NCI-H446 (cell line): ENCODE measurements at regions not wholly inside any gene's neighbourhood (a gene's known extent, or its start where the extent isn't known, plus 50 kb on each side); places are given as distances from the start of the nearest gene placed in this dataset.
"Not testable (repeated sequence)": the region's sequence is repeated elsewhere in the genome, so short reads cannot be mapped to it uniquely, and the experiment has no call there.

ENCODE experiments used
- DNase-seq, 2 experiments: peaks; one replicate each; lab custom pipeline; 2025; lab: John Stamatoyannopoulos, UW

DNA sequence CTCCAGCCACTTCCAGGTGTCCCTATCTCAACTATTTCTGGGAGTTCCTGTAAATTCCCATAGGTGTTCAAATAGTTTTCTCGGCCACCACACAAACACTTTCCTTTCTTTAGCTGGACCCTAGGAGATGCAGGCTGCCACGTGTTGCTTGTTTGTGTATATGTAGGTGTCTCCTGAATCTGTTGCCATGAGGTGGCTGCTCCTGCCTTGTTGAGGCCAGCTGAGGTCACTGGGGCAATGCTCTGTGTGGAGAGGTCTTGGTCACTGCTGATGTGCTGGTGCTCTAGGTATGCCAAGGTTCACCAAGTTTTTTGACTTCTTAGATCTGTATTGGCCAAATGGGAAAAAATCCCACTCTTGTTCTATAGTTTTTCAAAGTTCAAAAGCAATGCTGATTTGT lies 132.5 kb upstream of the CHD1 start:
- no peak for DNase-seq

DNA sequence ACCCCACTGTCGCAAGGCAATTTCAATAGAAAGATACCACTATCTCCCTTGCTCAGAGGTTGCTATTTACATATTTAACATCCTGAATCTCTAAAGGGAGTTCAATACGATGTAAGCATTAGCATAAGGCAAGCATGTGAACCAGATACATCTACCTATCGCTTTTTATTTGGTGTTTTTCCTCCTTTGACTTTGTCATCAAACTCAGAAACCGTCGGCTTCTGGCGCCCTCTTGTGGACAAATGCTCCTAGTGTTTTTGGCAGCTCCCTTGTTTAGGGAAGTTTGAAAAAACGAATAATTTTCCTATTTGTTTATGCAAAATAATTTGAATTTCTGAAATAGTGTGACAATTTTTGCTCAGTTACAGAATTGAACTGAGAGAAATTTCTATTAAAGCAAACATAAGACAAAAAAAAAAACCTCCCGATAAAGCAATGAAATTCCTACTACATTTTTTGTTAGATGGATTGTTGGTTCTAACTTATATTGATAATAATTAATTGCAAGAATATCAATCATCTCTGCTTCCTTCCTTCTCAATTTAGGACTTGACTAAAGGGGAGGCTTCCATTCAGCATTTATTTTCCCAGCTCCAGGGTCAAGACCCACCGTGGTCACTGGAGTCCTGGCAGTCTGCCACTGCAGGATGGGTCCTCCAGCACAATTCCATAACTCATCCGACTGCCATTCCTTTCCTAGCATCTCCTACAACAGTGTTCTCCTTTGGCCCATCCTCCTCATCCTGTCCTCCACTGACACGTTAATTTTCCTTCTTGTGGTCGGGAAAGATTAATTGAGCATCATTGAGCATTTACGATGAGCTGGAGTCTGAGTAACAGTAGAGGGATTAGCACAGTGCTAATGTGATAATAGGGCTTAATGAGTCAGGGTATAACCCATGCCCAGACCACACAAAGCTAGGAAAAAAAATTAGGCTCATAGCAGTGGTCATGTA lies 131.8 kb upstream of the CHD1 start:
- DNase-seq: peak; percentile 46 to 81

DNA sequence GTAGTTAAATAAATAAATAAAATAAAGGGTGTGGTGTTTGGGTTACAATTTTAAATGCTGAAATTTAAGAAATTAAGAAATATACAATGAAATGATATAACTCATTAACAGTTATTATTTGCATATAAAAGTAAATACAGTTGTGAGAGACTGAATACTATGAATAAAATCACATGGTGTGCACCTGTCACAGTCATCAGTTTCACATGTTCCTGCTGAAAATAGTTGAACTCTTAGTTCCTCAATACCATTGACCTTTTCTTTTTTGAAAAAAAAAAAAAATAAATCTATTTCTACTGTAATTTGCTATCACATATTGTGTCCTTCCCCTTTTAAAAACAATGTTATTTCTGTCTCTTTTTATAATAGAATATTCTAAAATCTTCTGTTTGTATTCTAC lies 130.9 kb upstream of the CHD1 start:
- no peak for DNase-seq

DNA sequence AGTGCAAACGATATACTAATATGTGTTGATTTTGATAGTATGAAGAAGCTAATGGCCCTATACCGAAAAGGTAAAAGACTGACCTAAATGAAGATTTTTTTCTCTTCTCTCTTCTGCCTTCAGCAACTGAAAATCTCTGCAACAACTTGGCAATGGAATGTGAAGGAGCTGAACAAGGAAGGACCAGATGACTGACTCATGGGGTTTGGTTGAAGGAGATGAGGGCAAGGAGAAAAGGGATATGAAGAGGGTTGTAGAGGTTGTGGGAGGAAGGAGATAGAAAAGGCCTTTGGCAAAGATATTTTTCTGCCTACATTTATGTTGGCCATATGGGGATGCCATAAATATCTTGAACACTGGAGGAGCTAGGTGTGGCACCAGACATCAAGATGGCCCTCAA lies 129.7 kb upstream of the CHD1 start:
- no peak for DNase-seq

DNA sequence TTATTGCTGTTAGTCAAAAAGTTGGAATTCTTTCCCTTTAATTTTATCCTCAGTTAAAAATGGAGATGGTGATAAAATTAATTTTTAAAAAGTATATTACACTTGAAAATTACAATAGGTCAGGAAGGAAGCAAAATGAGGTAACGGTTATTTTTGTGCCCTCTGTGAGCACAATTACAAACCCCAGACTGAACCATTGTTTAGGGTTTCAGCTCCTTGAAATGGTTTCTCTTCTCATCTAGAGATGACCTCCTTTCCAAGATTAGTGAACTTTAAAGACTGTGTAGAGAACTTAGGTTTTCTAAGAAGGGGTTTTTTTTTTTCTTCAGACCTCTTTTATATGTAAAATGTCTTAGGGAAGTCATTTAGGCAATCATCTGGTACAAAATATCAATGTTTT lies 126.2 kb upstream of the CHD1 start:
- DNase-seq: no peak

DNA sequence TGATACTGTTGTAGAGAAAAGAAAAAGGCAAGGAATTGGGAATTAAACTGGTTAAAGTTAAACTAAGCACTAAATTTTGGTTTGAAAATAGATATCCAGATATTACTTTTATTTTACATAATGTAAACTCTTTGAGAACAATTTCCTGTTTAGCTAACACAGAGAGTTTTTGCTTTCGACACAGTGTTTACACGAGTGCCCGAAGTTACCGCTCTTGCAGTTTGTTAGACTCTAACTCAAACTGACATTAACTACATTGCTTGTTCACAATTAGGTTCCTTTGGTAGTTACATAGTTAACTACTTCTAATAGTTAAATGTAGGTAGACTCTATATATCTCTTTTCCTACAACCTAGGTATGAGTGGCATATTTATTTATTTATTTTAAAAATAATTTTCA lies 117.1 kb upstream of the CHD1 start:
- DNase-seq: no peak

DNA sequence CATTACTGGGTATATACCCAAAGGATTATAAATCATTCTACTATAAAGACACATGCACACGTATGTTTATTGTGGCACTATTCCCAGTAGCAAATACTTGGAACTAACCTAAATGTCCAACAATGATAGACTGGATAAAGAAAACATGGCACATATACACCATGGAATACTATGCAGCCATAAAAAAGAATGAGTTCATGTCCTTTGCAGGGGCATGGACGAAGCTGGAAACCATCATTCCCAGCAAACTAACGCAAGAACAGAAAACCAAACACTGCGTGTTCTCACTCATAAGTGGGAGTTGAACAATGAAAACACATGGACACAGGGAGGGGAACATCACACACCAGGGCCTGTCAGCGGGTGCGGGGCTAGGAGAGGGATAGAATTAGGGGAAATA lies 114.5 kb upstream of the CHD1 start:
- not testable (repeated sequence) for DNase-seq

DNA sequence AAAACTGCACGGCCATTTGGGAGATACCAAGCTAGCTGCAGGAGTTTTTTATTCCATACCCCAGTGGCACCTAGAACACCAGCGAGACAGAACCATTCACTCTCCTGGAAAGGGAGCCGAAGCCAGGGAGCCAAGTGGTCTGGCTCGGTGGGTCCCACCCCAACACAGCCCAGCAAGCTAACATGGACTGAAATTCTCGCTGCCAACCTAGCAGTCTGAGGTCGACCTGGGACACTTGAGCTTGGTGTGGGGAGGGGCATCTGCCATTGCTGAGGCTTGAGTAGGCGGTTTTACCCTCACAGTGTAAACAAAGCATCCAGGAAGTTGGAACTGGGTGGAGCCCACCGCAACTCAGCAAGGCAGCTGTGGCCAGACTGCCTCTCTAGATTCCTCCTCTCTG lies 108.9 kb upstream of the CHD1 start:
- no peak for DNase-seq

DNA sequence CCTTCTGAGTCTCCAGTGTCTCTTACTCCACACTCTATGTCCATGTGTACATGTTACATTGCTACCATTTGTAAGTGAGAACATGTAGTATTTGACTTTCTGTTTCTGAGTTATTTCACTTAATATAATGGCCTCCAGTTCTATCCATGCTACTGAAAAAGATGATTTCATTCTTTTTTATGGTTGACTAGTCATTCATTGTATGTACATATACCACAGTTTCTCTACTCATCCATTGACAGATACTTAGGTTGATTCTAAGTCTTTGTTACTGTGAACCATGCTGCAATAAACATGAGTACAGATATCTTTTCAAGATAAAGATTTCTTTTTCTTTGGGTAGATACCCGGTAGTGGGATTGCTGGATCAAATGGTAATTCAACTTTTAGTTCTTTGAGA lies 107.1 kb upstream of the CHD1 start:
- no peak for DNase-seq

DNA sequence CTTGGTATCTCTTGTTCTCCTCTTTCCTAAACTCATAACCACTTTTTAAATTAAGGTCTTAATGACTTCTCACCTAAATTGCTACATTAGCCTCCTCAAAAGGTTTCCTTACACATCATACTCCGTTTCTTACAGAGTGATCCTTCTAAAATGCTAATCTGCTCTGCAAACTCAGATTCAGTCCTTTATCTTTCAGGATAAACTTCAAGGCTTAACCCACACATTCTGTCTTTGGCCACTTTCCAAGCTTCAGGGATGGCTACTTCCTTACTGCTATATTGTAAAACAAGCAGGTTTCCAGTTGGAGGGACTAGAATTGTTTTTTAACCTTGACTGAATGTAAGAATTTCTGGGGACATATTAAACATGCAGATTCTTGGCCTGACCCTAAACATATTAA lies 105.5 kb upstream of the CHD1 start:
- DNase-seq: no peak

DNA sequence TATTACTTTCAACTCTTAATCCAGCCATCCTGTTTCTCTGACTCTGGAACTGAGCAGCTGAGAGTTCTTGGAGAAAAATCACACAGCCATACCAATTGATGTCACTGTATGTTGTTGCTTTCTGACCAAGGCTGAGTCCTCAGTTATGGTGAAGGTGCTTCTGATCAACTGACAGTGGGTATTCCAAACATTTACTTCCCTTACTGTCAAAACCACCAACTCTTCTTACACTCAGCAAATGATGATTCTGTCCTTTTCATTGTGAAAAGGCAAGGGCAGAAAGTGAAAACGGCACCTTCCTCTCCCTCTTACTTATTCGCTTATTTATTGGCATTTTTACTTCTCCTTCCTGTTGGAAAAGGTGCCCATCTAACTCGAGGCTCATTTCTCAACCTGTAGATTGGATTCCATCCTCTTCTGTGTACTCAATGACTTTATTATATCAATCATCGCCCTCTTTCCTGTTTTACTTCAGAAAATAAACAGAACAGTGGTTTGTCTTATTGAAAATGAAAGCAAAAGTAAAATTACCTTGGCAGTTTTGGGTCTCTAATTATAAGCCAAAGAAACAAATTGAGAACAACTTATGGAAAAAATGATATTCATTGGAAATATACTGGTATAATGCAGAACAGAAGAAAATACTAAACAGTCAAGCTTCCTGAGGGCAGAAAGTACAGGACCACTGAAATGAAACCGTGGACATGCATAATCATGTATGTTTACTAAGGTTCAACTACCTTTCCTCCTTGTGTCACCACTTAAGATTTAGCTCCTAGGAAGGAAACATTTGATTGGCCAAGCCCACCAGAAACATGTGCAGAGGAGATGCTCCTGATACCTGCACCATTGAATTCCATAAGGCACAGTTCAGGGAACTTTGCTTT lies 104.5 kb upstream of the CHD1 start:
- DNase-seq: no peak

DNA sequence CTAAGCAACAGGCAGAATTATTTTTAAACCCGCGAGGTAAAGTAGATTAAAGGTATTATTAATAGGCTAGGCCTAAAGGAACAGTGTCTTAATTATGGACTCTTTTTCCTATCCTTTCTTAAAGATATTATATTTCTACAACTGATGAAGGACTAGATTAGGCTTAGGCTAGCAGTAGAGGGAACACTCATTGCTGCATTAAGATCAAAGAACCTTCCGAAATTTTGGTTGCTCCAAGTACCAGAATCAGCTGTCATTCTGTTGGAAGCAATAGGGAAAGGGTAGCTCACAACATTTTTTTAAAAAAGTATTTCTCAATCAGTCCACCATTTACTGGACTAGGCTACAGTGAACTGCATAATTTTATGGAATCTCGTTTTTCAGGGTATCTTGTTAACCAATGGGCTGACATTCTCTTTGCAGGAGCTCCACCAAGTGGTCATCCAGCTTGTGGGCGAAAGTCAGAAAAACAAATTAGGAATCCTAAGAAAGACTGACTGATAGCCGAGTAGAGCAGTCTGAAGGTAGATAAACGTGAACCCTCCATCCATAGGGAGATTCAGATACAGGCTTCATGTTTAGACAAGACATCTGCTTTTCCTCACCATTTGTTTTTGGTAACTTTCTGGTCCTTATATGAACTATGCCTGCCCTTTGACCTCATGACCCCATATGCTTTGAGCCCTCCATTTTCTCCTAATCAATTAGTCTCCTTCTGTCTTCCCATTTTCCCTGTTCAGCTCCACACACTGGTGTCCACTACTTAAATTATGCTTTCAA lies 103.6 kb upstream of the CHD1 start:
- DNase-seq: peak; percentile 37 to 66

DNA sequence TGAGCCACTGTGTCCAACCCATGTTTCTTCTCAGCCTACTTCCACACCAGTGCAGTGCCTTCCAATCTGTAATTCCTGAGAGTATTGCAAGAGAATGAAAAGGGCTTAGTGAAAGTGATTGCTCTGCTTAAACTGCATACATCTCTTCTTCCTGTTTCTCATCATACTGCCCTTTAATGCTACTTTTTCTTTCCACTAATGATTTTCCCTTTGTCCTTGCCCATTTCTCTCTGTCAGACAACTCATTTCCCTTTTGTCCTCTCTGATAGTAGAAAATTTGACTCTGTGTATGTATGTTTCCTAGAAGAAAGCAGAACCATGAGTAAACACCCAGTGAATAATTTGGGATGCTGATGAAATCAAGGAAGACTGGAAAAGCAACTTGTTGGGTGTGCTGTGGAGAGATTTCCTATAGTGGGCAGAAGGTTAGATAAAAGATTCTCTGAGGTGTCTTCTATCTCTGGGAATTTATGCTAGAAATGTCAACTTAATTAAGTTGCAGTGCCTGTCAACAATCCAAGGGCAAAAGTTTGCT lies 102.2 kb upstream of the CHD1 start:
- no peak for DNase-seq

DNA sequence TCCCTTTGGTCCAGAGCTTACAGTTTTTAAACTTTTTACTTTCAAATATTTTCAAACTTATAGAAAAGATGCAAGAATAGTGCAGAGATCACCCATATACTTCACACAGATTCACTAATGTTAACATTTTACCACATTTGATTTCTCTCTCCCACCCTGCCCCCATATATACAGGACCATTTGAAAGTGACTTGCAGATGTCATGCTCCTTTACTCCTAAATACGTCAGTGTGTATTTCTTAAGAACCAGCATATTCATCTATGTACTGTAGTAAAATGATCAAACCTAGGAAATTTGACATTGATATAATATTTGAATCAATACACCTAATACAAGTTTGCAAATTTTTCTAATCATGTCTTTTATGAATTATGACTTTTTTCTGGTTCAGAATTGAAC lies 100.4 kb upstream of the CHD1 start:
- no peak for DNase-seq

DNA sequence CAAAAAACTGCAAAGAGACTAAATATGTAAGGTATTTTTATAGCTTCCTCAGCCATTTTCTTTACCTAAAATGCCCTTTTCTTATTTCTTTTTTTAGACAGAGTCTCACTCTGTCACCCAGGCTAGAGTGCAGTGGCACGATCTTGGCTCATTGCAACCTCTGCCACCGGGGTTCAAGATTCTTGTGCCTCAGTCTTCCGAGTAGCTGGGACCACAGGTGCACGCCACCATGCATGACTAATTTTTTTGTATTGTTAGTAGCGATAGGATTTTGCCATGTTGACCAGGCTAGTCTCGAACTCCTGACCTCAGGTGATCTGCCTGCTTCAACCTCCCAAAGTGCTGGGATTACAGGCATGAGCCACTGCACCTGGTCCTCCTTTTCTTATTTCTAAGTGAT lies 99.4 kb upstream of the CHD1 start:
- DNase-seq: not testable (repeated sequence)

DNA sequence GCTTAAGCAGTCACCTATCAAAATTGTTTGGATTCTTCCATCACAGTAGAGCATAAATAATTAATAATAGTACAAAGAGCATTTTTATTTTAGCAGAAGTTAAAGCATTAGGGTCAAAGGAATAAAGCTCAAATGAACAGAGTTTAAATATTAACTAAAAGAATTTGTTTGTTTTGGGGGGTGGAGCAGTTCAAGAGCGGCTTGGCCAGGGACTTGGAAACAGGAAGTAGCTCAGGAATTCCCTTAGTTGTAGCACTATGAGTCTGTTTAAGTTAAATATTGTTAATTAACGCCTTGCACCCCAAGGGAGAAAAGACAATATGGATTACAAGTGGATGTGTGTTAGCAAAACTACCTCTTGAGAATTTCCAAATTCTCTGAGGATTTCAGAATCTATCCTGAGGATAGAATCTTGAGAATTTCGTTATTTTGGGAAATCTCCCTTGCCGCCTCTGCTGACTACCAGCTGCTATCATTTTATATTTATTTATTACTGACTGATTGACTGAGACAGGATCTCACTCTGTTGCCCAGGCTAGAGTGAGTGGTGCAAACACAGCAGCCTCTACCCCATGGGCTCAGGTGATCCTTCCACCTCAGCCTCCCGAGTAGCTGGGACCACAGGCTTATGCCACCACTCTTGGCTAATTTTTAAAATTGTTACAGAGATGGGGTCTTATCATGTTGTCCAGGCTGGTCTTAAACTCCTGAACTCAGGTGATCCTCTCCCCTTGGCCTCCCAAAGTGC lies 96.7 kb upstream of the CHD1 start:
- no peak for DNase-seq

DNA sequence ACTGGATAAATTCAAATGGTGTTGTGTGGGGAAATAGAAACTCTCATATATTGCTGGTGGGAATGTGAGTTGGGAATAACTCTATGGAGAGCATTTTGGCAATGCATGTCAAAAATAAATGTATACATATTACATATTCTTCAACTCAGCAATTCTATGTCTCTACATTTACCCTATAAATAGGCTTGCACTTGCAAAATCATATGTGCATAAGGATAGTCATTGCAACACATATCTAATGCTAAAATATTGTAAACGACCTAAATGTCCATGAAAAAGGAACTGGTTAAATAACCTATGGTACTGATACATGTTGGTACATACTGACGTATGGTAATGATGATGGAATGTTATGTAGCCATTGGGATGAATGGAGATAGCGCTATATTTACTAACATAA lies 94.5 kb upstream of the CHD1 start:
- DNase-seq: no peak

DNA sequence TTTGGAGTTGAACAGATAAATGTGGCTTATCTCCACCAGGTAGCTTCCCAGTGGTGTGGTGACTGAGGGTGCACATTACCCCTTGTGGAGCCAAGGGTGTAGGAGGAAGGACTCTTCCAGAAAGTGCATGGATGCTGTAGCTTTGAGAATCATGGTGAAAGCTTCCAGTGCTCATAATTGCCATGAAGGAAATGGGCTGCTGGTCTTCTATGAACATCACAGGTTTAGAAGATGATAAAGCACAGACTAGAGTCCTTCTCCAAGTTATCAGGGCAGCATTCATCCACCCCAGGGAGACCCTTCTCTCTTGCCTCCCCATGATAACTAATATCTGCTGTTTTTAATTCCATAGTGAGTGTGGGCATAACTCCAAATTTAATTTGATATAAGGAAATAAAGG lies 93.4 kb upstream of the CHD1 start:
- no peak for DNase-seq

DNA sequence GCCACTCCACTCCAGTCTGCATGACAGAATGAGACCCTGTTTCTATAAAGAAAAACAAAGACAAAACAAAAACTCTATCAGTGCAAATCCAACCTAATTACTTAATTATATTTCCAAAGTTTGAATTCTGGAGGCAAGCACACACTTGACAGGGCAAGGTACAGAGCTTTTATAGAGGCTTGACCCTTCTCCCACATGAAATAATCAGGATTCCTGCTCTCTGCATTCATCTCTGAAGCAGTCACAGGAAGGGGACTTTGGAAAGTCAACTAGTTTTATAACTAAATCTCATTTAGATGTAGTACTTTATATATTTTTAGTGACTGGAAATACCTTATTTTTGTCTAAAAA lies 91.9 kb upstream of the CHD1 start:
- no peak for DNase-seq

DNA sequence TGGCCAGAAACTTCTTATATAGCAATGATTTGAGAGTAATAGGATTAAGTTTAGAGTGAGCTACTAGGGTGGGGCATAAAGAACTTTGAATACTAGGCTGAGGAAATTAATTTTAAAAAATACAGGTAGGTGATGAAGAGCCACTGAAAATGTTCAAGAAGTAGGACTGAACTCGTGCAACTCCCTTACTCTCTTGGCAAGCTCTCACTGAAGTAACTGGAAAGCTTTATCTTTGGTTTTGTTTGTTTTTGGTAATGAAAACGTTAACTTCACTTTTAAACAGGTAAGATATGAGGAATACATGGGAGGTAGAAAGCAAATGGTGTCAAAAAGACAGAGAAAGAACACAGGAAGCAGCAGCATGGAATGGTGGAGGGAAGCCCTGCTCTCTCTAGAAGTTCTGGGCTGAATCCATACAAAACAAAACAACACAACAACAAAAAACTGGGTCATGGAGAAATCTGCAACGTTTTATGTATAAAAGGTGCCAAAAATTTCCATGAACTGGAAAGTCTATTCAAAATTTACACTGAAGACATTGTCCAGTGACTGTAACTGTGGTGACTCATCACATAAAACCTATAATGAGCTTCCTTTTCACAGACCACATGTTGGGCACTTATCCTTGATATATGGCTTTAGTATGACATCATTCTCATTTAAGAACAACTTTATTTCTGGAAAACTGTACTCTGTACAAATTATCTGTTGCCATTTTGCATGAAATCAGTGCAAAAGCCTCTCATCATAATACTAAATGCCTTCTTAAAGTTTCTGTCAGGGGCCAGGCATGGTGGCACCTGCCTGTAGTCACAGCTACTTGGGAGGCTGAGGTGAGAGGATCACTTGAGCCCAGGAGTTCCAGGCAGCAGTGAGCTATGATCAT lies 91.2 kb upstream of the CHD1 start:
- no peak for DNase-seq
